Tibial artery (tissue), 4 donors: ENCODE measurements at regions not wholly inside any gene's neighbourhood (a gene's known extent, or its start where the extent isn't known, plus 50 kb on each side); places are given as distances from the start of the nearest gene placed in this dataset.
"Not testable (repeated sequence)": the region's sequence is repeated elsewhere in the genome, so short reads cannot be mapped to it uniquely, and the experiment has no call there.

Experiments
- DNase-seq, 2 donors: peaks; one replicate each; pipeline ENCODE4 v3.0.0-alpha.2; 2019
- H3K27ac ChIP-seq, 2 donors: fragments of 200-600 bp; sonication (generic) in 1 of 2; 1 replicate in 1 of 2; 2 replicates in 1 of 2; pipeline ENCODE4 v1.5.1; 2018 to 2019; ENCODE audit warnings: mild to moderate bottlenecking in 1 of 2
- H3K27me3 ChIP-seq, 2 donors: fragments of 200-600 bp; sonication (generic) in 1 of 2; one replicate each; pipeline versions ENCODE4 v1.5.1 to v1.6.0; 2016 to 2019
- H3K36me3 ChIP-seq, 3 donors: fragments of 200-600 bp; sonication (generic) in 2 of 3; one replicate each; pipeline ENCODE4 v1.5.1; 2016 to 2019; ENCODE audit warnings: mild to moderate bottlenecking in 2 of 3
- H3K4me1 ChIP-seq, 4 donors: fragments of 200-600 bp; sonication (generic) in 2 of 4; 1 replicate in 3 of 4; 2 replicates in 1 of 4; pipeline ENCODE4 v1.5.1; 2016 to 2019
- H3K4me3 ChIP-seq, 2 donors: fragments of 200-600 bp; sonication (generic) in 1 of 2; 1 replicate in 1 of 2; 2 replicates in 1 of 2; pipeline ENCODE4 v1.5.1; 2018 to 2019; ENCODE audit warnings: mild to moderate bottlenecking in 2 of 2
- H3K9me3 ChIP-seq, 3 donors: fragments of 200-600 bp; sonication (generic) in 1 of 3; one replicate each; pipeline ENCODE4 v1.5.1; 2016 to 2019
- CTCF ChIP-seq, 2 experiments: fragments of 200-600 bp in 1 of 2; fragments of 450-650 bp in 1 of 2; IDR thresholded peaks; one replicate each; pipeline ENCODE4 v1.5.1; 2017 to 2019; ENCODE audit warnings: antibody characterized with exemption in 2 of 2, mild to moderate bottlenecking in 1 of 2, moderate library complexity in 1 of 2
- intact Hi-C: fragments of 100-400 bp; cut with DNase I; formaldehyde crosslinking; loops from one replicate; pipeline ENCODE4 v1.15.0; 2023; ENCODE audit warnings: low total_unique reads

DNA sequence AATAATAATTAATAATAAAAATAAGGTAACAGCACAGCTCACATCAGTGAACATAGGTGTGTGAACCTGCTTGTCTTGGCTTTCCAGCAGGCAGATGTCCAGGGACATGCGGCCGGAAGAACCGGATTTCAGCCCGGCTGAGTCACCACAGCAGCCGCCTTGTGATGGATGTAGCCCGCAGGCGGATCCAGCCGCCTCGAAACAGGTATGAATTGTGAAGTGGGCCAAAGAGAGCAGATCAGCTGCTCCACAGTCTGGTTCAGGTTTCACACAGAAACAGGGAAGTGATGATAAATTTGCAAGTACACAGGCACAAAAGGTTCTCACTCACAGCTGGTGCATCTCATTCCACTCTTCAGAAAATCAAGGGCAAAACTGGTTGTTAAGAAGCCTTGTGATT lies 55.1 kb downstream of the ID4 start:
- Histone ChIP-seq H3K36me3 (no peaks in the 10 kb centered on the region), H3K9me3 (no peaks in the 10 kb centered on the region), H3K4me3 (no peak overlapping the region), H3K27ac (no peak overlapping the region), H3K4me1 (peaks cover 0 to 3% (median 0%) of the 10 kb centered on the region in 4 donors), H3K27me3 (no peaks in the 10 kb centered on the region)
- DNase-seq, result no peak
- intact Hi-C loops, result no loop called here
- no peak for TF ChIP-seq CTCF (IDR thresholded peaks at IDR 0.05)

DNA sequence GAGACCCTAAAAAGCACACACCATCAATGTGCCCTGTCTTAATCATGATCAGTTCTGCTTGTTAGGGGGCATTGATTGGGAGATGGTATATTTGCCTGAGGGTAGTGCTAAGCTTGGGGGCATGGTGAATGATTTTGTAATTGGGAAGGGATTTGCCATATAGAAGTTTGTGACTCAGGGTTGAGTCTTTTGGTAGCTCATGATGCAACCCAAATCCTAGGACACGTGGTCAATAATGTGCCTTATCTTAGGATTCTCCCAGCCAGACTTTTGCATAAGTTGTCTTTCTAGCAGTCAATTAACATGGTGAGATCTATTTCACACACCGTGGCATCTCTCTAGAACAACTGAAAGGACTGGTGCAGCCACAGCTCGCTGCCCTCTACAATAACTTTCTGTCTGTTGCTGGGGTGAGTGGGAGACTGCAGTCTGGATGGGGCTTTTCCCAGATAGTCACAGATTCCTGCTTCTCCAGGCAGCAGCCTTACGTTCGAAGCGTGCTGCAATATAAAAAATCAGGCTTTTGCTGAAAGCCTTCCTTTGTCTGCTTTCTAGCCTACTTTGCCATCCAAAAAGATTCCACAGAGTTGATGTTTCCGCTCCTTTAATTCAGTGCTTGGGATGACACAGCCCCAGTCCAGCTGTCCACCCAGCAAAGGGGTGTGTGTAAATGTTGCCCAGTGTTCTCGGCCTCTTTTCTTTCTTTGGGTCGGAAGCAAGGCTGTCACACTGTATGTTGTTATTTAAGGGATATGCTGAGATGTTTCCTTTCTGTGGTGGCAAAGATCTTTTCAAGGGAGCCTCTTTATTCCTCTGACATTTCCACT lies 58.9 kb downstream of the ID4 start:
- no peaks in the 10 kb centered on the region for H3K36me3 ChIP-seq
- H3K27me3 ChIP-seq, result no peaks in the 10 kb centered on the region
- no peak for DNase-seq
- H3K4me3 ChIP-seq, result no peak overlapping the region
- H3K4me1 ChIP-seq, result peaks cover 0 to 3% (median 0%) of the 10 kb centered on the region in 4 donors
- TF ChIP-seq CTCF (IDR thresholded peaks at IDR 0.05), result no peak
- H3K27ac ChIP-seq, result no peak overlapping the region
- no peaks in the 10 kb centered on the region for H3K9me3 ChIP-seq
- intact Hi-C loops, result no loop called here

DNA sequence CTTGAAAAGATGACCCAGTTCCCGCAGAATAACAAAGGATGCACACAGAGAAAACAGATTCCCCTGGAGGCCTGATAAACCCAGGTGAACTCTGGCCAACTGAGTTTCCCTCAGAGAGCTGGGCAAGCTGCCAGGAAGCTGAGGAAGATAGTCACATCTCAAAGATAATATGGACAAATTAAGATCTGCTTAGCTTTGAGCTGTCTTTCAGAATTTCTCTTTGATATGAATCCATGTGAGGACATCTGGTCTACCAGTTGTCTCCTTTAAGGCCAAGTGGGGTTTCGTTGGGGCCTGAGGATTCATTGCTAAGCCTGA lies 59.5 kb downstream of the ID4 start:
- Histone ChIP-seq H3K4me1 (peaks cover 0 to 3% (median 0%) of the 10 kb centered on the region in 4 donors), H3K36me3 (no peaks in the 10 kb centered on the region), H3K27me3 (no peaks in the 10 kb centered on the region), H3K4me3 (no peak overlapping the region), H3K9me3 (no peaks in the 10 kb centered on the region), H3K27ac (no peak overlapping the region)
- TF ChIP-seq CTCF (IDR thresholded peaks at IDR 0.05), result no peak
- intact Hi-C loops, result no loop called here
- DNase-seq, result no peak

GRCh38 chr6:19898141-19898740 lies 61.1 kb downstream of the ID4 start:
- H3K4me1 ChIP-seq, result peaks cover 0 to 3% (median 0%) of the 10 kb centered on the region in 4 donors
- H3K27ac ChIP-seq, result no peak overlapping the region
- TF ChIP-seq CTCF (IDR thresholded peaks at IDR 0.05), result no peak
- no peaks in the 10 kb centered on the region for H3K36me3 ChIP-seq
- H3K27me3 ChIP-seq, result no peaks in the 10 kb centered on the region
- no peaks in the 10 kb centered on the region for H3K9me3 ChIP-seq
- DNase-seq, result no peak
- intact Hi-C loops, result no loop called here
- H3K4me3 ChIP-seq, result no peak overlapping the region

GRCh38 chr6:19902201-19902600 lies 65.0 kb downstream of the ID4 start:
- Histone ChIP-seq H3K27me3 (no peaks in the 10 kb centered on the region), H3K27ac (no peak overlapping the region), H3K36me3 (no peaks in the 10 kb centered on the region), H3K4me1 (no peaks in the 10 kb centered on the region), H3K9me3 (no peaks in the 10 kb centered on the region), H3K4me3 (no peak overlapping the region)
- intact Hi-C loops, result no loop called here
- TF ChIP-seq CTCF (IDR thresholded peaks at IDR 0.05), result no peak
- no peak for DNase-seq

DNA sequence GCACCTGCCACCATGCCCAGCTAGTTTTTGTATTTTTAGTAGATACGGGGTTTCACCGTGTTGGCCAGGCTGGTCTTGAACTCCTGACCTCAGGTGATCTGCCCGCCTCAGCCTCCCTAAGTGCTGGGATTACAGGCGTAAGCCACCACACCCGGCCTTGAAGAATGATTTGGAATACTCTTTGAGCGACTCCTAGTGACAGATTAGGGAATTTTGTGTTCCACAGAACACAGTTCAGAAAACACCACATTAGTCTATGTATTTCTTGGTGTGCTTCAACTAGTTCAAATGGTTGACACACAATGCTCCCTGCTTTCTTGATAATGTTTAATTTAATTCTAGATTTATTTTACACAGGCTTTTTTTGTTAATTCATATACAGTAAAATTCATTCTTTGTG lies 67.2 kb downstream of the ID4 start:
- H3K36me3 ChIP-seq, H3K4me1 ChIP-seq, H3K4me3 ChIP-seq, H3K9me3 ChIP-seq, DNase-seq, H3K27ac ChIP-seq, H3K27me3 ChIP-seq, intact Hi-C loops: not testable (repeated sequence)
